ENCODE measurements at regions not wholly inside any gene's neighbourhood (a gene's known extent, or its start where the extent isn't known, plus 50 kb on each side); places are given as distances from the start of the nearest gene placed in this dataset.

DNA sequence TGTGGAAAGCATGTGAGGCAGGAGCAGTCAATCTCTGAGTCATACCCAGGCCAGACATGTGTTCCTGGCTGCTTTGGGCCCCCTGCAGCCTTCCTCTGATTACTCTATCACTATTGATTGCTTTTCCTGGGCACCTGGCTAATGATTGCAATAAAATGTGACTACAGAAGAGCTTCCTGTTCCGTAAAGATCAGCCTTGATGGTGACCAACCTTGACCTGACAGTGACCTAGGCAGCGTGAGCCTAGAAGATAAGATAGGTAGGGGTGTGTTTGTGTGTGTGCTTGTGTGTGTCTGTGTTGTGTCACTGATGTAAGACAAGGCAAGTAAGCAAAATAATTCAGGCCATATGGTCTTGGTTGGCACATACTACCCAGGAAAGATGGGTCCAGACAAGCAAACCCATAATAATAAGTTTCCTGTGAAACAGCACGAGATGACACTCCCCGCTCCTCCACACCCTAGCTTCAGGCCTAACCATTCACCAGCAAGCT, 367.7 kb upstream of the CDH11 start:
- Histone ChIP-seq H3K27me3 (replicated peaks in 1 of 4; ENCODE audit: control extremely low read depth in 1 of 4, control insufficient read depth in 3 of 4, insufficient read depth in 4 of 4, low read length in 3 of 4) (no peaks in the 10 kb centered on the region), H4K20me1 (ENCODE audit: control insufficient read depth, insufficient read depth, low read length, poor library complexity, severe bottlenecking) (no peaks in the 10 kb centered on the region), H3K36me3 (replicated peaks in 1 of 2; ENCODE audit: control extremely low read depth in 1 of 2, control insufficient read depth in 1 of 2, extremely low read depth in 1 of 2, insufficient read depth in 2 of 2, low read length in 1 of 2) (no peaks in the 10 kb centered on the region), H3K4me2 (replicated peaks; ENCODE audit: low read depth, low read length, poor library complexity, severe bottlenecking) (no peak overlapping the region), H3K4me1 (ENCODE audit: control insufficient read depth in 2 of 2, insufficient read depth in 2 of 2, low read length in 2 of 2) (no peaks in the 10 kb centered on the region), H3K9me3 (ENCODE audit: control extremely low read depth in 1 of 3, control insufficient read depth in 2 of 3, insufficient read depth in 1 of 3, low read length in 2 of 3) (no peaks in the 10 kb centered on the region), H3K27ac (ENCODE audit: low read length in 2 of 2) (no peak overlapping the region), H3K9ac (ENCODE audit: low read length) (no peak overlapping the region), H3K4me3 (ENCODE audit: control extremely low read depth in 1 of 5, extremely low read depth in 1 of 5, insufficient read depth in 1 of 5, low read depth in 2 of 5, low read length in 4 of 5) (no peak overlapping the region), H3K79me2 (ENCODE audit: control insufficient read depth, insufficient read depth, low read length) (no peaks in the 10 kb centered on the region), H2AFZ (ENCODE audit: insufficient read depth, low read depth, low read length, poor library complexity, severe bottlenecking) (no peak overlapping the region)
- Mint-ChIP-seq H3K9me3 (ENCODE audit: insufficient read depth) (peaks cover 2% of the 10 kb centered on the region), H3K27me3 (no peaks in the 10 kb centered on the region), H3K4me3 (no peak overlapping the region), H3K27ac (no peak overlapping the region), H3K4me1 (no peaks in the 10 kb centered on the region)
- CTCF ChIA-PET, result no interaction called here
- TF ChIP-seq EZH2 (IDR thresholded peaks at IDR 0.05; ENCODE audit: borderline replicate concordance, insufficient read depth, low read depth, low read length, poor library complexity, severe bottlenecking), result no peak
- TF ChIP-seq, protein P1, sequence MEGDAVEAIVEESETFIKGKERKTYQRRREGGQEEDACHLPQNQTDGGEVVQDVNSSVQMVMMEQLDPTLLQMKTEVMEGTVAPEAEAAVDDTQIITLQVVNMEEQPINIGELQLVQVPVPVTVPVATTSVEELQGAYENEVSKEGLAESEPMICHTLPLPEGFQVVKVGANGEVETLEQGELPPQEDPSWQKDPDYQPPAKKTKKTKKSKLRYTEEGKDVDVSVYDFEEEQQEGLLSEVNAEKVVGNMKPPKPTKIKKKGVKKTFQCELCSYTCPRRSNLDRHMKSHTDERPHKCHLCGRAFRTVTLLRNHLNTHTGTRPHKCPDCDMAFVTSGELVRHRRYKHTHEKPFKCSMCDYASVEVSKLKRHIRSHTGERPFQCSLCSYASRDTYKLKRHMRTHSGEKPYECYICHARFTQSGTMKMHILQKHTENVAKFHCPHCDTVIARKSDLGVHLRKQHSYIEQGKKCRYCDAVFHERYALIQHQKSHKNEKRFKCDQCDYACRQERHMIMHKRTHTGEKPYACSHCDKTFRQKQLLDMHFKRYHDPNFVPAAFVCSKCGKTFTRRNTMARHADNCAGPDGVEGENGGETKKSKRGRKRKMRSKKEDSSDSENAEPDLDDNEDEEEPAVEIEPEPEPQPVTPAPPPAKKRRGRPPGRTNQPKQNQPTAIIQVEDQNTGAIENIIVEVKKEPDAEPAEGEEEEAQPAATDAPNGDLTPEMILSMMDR (IDR thresholded peaks at IDR 0.05), result no peak
- intact Hi-C loops (cut with micrococcal nuclease), result no loop called here
- DNase-seq (no peak), ATAC-seq (ENCODE audit: low read depth) (no peak)
- POLR2A ChIA-PET, result no interaction called here
- 80% methylated on average over 4 of the region's 4 CpGs for WGBS (ENCODE audit: insufficient coverage)

DNA sequence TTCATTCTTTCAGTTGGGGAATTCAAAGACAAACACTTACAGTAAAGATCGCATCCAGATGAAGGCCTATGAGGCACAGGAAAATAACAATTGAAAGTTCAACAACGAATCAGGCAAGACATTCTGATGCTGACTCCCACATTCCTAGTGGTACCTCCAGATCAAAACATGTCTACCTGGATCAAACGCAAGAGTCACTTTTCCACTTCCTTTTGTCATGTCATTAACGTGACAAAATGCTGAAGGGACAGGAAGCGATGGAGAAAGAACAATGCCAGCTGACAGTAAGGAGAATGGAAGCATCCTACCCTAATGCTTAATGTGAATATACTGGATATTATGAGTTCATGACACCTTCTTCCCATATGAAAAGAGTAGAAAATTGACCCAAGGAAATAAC, 365.4 kb upstream of the CDH11 start:
- H3K27ac Mint-ChIP-seq, result no peak overlapping the region
- intact Hi-C loops (cut with micrococcal nuclease), result no loop called here
- WGBS (ENCODE audit: insufficient coverage), result 100% methylated on average over 2 of the region's 5 CpGs
- ATAC-seq (ENCODE audit: low read depth), result no peak
- H3K27me3 Mint-ChIP-seq, result no peaks in the 10 kb centered on the region
- H3K9me3 Mint-ChIP-seq (ENCODE audit: insufficient read depth), result no peaks in the 10 kb centered on the region
- TF ChIP-seq, protein P1 (IDR thresholded peaks at IDR 0.05), result no peak
- TF ChIP-seq EZH2 (IDR thresholded peaks at IDR 0.05; ENCODE audit: borderline replicate concordance, insufficient read depth, low read depth, low read length, poor library complexity, severe bottlenecking), result no peak
- no peak overlapping the region for H3K4me2 ChIP-seq (replicated peaks; ENCODE audit: low read depth, low read length, poor library complexity, severe bottlenecking)
- H3K4me3 ChIP-seq (ENCODE audit: control extremely low read depth in 1 of 5, extremely low read depth in 1 of 5, insufficient read depth in 1 of 5, low read depth in 2 of 5, low read length in 4 of 5), result no peak overlapping the region
- no peak overlapping the region for H3K9ac ChIP-seq (ENCODE audit: low read length)
- no peak overlapping the region for H2AFZ ChIP-seq (ENCODE audit: insufficient read depth, low read depth, low read length, poor library complexity, severe bottlenecking)
- H3K4me1 ChIP-seq (ENCODE audit: control insufficient read depth in 2 of 2, insufficient read depth in 2 of 2, low read length in 2 of 2), result no peaks in the 10 kb centered on the region
- H3K4me3 Mint-ChIP-seq, result no peak overlapping the region
- CTCF ChIA-PET, result no interaction called here
- no peak overlapping the region for H3K27ac ChIP-seq (ENCODE audit: low read length in 2 of 2)
- no peaks in the 10 kb centered on the region for H3K4me1 Mint-ChIP-seq
- no peaks in the 10 kb centered on the region for H3K79me2 ChIP-seq (ENCODE audit: control insufficient read depth, insufficient read depth, low read length)
- no peaks in the 10 kb centered on the region for H4K20me1 ChIP-seq (ENCODE audit: control insufficient read depth, insufficient read depth, low read length, poor library complexity, severe bottlenecking)
- no peaks in the 10 kb centered on the region for H3K27me3 ChIP-seq (replicated peaks in 1 of 4; ENCODE audit: control extremely low read depth in 1 of 4, control insufficient read depth in 3 of 4, insufficient read depth in 4 of 4, low read length in 3 of 4)
- POLR2A ChIA-PET, result no interaction called here
- no peaks in the 10 kb centered on the region for H3K9me3 ChIP-seq (ENCODE audit: control extremely low read depth in 1 of 3, control insufficient read depth in 2 of 3, insufficient read depth in 1 of 3, low read length in 2 of 3)
- H3K36me3 ChIP-seq (replicated peaks in 1 of 2; ENCODE audit: control extremely low read depth in 1 of 2, control insufficient read depth in 1 of 2, extremely low read depth in 1 of 2, insufficient read depth in 2 of 2, low read length in 1 of 2), result no peaks in the 10 kb centered on the region
- DNase-seq, result no peak
